Hypothalamus (tissue), 51 donors: ENCODE measurements at regions not wholly inside any gene's neighbourhood (a gene's known extent, or its start where the extent isn't known, plus 50 kb on each side); places are given as distances from the start of the nearest gene placed in this dataset.
A peak's percentile ranks its signal among the peaks of the same experiment; 100 is the strongest.
"Not testable (repeated sequence)": the region's sequence is repeated elsewhere in the genome, so short reads cannot be mapped to it uniquely, and the experiment has no call there.

Experiments
- DNase-seq, 51 donors: peaks; one replicate each; lab custom pipeline; 2025; lab: John Stamatoyannopoulos, UW

DNA sequence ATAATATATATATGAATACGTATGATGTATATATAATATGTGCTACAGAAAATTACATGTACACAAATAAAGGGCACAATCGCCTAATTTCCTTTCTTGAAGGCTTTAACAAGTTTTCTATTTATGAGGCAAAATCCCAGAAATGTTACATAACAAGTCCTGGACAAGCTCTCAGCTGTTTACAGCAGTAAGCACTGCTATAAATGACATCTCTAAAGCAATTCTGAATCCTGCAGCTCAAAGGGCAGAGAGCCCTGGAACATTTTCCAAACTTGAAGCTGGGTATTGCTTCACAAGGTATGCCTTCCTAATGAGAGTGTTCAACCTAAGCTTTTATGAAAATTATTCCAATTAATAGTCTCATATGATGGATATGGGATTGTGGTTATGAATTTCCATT is 222.3 kb upstream of the GCFC2 start:
- DNase-seq, result peak in 1 of 51 donors; percentile 5

DNA sequence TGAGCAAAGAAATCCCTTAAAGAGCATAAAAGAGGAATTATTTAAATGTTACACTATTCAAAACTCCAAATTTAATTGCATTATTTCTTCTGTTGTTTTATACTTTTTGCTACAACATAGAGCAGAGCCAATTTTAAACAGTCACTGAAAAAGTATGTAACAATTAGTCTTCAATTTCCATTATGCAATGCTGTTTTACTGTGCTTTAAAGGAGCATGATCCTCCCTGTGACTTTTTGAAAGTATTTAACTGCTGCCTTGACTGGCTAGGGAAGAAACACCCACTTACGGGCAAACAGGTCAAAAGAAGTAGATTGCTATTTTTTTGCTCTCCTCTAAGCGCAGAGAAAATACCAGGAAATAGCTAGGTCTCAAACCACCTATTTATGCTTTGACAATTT is 217.4 kb upstream of the GCFC2 start:
- no peak for DNase-seq

- no peak for DNase-seq
These were observed 214.8 kb upstream of the GCFC2 start for GRCh38 chr2:75925331-75926024.

DNA sequence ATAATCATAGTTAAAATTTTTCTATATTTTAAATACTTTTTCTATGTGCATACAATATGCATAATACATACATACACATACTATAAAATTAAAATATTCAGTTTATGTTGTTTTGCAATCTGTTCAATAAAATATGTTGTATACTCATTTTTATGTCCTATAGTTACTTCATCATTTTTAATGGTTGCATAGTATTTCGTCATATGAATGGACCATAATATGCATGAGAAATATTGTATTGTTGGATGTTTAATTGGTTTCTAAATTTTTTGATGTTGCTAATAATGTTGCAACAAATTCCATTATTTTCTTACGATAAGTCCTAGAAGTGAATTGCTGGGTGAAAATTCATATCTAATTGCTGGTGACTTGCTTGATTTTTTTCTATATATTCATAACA is 211.5 kb upstream of the GCFC2 start:
- DNase-seq, result no peak

- DNase-seq, result peak in 24 of 51 donors; percentile 3 to 78 (median 20)
These were observed 210.3 kb upstream of the GCFC2 start for GRCh38 chr2:75920859-75921551.

GRCh38 chr2:75915851-75916634 is 205.3 kb upstream of the GCFC2 start:
- DNase-seq, result no peak

GRCh38 chr2:75896779-75897366 is 186.2 kb upstream of the GCFC2 start:
- DNase-seq, result peak in 19 of 51 donors; percentile 1 to 47 (median 27)

DNA sequence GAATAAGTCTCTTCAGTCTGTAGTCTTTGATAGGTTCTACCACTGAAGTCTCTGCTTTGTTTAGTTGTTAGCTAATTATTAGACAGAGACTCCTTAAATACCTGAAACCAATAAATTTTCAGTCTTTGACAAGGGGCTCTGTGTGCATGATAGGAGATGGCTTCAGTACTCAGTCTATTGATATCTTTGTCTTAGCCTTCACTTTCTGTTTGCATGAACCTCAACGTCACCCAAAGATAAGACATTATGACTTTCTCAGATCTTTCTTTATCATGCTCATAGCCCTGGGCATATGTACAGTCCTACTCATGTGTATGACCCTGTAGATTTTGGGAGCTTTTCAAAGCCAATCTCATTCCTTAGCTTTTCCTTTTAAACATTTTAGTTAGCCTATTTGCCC is 183.5 kb upstream of the GCFC2 start:
- DNase-seq, result no peak

GRCh38 chr2:75892490-75892889 is 181.8 kb upstream of the GCFC2 start:
- no peak for DNase-seq

GRCh38 chr2:75882530-75882929 is 171.8 kb upstream of the GCFC2 start:
- DNase-seq, result no peak

DNA sequence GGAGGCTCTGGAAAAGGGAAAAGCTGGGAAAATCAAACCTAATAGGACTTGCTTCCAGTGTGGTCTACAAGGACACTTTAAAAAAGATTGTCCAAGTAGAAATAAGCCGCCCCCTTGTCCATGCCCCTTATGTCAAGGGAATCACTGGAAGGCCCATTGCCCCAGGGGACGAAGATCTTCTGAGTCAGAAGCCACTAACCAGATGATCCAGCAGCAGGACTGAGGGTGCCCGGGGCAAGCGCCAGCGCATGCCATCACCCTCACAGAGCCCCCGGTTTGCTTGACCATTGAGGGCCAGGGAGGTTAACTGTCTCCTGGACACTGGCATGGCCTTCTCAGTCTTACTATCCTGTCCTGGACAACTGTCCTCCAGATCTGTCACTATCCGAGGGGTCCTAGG is 164.9 kb upstream of the GCFC2 start:
- not testable (repeated sequence) for DNase-seq

DNA sequence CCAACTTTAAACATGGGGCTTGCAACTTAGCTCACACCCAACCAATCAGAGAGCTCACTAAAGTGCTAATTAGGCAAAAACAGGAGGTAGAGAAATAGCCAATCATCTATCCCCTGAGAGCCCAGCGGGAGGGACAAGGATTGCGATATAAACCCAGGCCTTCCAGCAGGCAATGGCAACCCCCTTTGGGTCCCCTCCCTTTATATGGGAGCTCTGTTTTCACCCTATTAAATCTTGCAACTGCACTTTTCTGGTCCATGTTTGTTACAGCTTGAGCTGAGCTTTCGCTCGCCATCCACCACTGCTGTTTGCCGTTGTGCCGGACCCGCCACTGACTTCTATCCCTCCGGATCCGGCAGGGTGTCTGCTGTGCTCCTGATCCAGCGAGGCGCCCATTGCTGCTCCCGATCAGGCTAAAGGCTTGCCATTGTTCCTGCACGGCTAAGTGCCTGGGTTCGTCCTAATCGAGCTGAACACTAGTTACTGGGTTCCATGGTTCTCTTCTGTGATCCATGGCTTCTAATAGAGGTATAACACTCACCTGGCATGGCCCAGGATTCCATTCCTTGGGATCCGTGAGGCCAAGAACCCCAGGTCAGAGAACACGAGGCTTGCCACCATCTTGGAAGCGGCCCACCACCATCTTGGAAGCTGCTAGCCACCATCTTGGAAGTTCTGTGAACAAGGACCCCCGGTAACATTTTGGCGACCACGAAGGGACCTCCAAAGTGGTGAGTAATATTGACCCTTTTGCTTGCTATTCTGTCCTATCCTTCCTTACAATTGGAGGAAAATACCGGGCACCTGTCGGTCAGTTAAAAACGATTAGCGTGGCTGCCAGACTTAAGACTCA is 161.3 kb upstream of the GCFC2 start:
- not testable (repeated sequence) for DNase-seq

DNA sequence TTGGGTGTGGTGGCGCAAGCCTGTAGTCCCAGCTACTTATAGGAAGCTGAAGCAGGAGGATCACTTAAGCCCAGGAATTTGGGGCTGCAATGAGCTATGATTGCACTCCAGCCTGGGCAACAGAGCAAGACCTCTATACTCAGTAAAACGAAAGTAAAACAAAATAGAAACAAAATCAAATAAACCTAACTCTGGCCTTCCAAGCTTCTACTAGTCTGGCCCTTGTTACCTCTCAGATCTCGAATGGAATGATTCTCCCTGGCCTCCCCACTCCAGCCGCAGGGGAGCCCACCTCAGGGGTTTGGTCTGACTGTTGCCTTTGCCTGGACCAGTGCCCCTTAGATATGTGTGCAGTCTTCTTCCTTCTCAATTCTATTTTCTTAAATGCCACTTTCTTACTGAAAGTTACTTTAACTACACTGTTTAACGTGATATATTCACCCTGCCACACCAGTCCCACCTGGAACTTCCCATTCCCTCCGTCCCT is 160.0 kb upstream of the GCFC2 start:
- no peak for DNase-seq

GRCh38 chr2:75870133-75870532 is 159.4 kb upstream of the GCFC2 start:
- no peak for DNase-seq

DNA sequence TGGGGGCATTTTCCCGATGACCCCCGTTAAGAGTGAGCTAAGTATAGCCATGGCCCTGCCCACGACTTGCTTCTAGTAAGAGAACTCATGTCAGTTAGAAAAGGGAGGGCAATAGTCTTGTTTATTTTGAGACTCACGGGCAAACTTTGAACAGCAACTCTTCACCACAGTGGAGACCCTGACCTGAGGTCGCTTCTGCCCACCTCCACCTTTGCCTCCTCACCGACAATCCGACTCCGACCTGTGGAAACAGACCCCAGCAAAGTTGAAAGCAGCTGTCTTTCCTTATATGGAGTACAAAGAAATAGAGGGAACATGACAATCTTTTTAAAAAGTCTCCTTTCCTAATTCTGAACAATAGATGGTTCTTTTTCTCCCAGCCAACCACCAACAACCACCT is 155.0 kb upstream of the GCFC2 start:
- no peak for DNase-seq

DNA sequence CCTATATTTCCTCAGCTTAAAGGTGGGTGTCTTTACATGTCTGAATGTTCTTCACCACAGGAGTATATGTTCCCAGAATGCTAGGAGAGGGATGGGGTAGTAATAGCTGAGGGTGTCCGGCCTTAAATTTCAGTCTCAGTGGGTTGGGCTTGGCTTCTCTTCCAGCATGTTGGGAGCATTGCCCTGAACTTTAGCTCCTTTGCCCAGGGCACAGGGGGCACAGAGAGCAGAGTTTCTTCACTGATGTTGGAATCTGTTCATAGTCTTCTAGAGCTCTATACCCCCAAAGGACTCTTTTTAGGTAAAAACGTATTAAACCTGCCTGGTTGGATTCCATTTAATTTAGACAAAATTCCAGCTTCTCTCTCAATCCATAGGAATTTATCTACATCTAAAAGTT is 154.4 kb upstream of the GCFC2 start:
- DNase-seq, result no peak

- DNase-seq, result no peak
These were observed 151.8 kb upstream of the GCFC2 start for GRCh38 chr2:75862547-75862946.

DNA sequence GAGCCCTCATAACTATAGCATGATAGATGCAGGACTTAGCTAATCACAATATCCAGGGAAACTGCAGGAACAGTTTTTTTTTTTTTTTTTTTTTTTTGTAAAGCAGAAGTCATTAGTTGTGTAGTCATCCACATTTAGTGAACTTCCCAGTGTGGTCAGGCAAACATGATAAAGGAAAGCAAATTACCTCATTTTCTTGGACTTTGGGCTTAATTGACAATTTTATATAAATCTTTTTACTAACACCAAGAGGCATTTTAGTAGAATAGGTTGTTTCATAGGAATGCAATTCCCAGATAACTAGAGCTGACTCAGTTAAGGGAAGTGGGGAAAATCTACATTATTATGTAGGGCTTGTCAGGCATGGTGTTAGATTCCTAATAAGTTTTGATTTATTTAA is 142.7 kb upstream of the GCFC2 start:
- no peak for DNase-seq

DNA sequence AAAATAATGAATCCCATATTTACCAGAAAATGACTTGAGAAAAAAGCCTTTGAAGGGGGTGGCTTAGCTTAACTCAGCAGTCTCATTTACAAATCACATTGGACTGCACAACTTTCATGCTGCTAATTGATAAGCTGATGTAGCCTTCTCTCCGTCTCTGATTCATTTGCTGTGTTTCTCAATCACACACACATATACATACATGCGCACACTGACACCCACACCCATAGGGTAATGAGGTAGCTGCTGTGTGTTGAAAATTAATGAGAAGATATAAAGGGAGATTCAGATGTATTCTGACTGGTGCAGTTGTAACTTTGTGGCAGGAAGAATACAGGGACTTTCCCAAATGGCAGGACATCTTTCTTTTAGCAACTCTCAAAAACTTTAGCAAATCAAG is 141.9 kb upstream of the GCFC2 start:
- no peak for DNase-seq

GRCh38 chr2:75846683-75847190 is 136.0 kb upstream of the GCFC2 start:
- DNase-seq, result no peak
